BLaER1 treated with 17β-estradiol and CSF1 and Interleukin-3, amounts not matched to agents 10 nM and 100 nM (cell line): ENCODE measurements at regions not wholly inside any gene's neighbourhood (a gene's known extent, or its start where the extent isn't known, plus 50 kb on each side); places are given as distances from the start of the nearest gene placed in this dataset.

Source experiments
- H3K27ac ChIP-seq, 11 experiments: shearing (Covaris generic); formaldehyde crosslinking; 2 replicates each; pipeline ENCODE4 v1.8.1; 2022
- H3K27me3 ChIP-seq, 11 experiments: shearing (Covaris generic); formaldehyde crosslinking; 2 replicates each; pipeline ENCODE4 v1.8.1; 2022
- H3K36me3 ChIP-seq, 11 experiments: shearing (Covaris generic); formaldehyde crosslinking; 2 replicates each; pipeline ENCODE4 v1.8.1; 2022
- H3K4me1 ChIP-seq, 10 experiments: shearing (Covaris generic); formaldehyde crosslinking; 2 replicates each; pipeline ENCODE4 v1.8.1; 2022
- H3K4me2 ChIP-seq, 11 experiments: shearing (Covaris generic); formaldehyde crosslinking; 2 replicates each; pipeline ENCODE4 v1.8.1; 2022
- H3K4me3 ChIP-seq, 10 experiments: shearing (Covaris generic); formaldehyde crosslinking; 2 replicates each; pipeline ENCODE4 v1.8.1; 2022
- H3K9ac ChIP-seq, 11 experiments: shearing (Covaris generic); formaldehyde crosslinking; 2 replicates each; pipeline ENCODE4 v1.8.1; 2022
- H3K9me3 ChIP-seq, 11 experiments: shearing (Covaris generic); formaldehyde crosslinking; replicated peaks in 1 of 11; 2 replicates each; pipeline ENCODE4 v1.8.1; 2022
- H4K20me1 ChIP-seq, 11 experiments: shearing (Covaris generic); formaldehyde crosslinking; 2 replicates each; pipeline ENCODE4 v1.8.1; 2022
- Cebpa-rat ChIP-seq, 11 experiments: shearing (Covaris generic); IDR thresholded peaks; 2 replicates each; pipeline ENCODE4 v1.8.1; 2022

DNA sequence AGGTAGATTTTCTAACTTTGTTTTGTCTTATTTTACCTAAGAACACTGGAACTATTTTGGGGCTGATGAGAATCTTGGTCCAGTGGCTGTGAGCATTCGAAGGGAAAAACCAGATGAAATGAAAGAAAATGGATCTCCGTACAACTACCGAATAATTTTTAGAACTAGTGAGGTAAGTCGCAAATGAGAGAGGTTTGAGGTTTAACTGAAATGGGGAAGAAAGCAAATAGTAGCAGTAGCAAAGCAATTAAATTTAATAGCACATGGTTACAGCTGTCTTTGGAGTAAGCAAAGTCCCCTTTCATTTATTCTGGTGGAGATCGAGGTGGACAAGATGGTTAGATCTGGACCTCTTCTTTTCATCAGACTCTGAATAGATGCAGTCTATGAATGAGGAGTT is 313.5 kb upstream of the RGS6 start:
- no peaks in the 10 kb centered on the region for H3K4me1 ChIP-seq
- no peaks in the 10 kb centered on the region for H3K27me3 ChIP-seq
- H3K9me3 ChIP-seq = no peaks in the 10 kb centered on the region
- no peak for TF ChIP-seq Cebpa-rat (IDR thresholded peaks at IDR 0.05)
- no peak overlapping the region for H3K9ac ChIP-seq
- no peak overlapping the region for H3K4me2 ChIP-seq
- peaks cover 0 to 96% (median 0%) of the 10 kb centered on the region in 11 experiments; a peak in 8 of 22 replicates for H4K20me1 ChIP-seq
- no peak overlapping the region for H3K27ac ChIP-seq
- no peak overlapping the region for H3K4me3 ChIP-seq
- H3K36me3 ChIP-seq = peaks cover 0 to 70% (median 22%) of the 10 kb centered on the region in 11 experiments; a peak in 18 of 22 replicates

DNA sequence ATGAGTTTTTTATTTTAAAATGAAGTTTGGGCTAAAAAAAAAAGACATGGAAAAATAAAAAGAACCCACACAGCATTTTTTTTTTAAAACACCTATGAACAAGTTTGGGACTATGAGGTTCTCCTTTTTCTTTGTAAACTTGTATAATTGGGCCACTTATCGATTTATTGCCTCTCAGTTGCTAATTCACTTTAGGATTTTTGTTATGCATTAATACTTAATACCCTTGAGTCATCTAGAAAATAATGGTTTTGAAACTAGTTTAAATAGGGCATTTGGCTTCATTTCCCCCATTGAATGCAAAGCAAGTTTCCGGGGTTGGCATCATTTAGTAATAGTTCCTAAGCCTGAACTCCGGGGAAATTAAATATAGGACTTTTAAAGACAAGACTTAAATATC is 312.8 kb upstream of the RGS6 start:
- Histone ChIP-seq H4K20me1 (peaks cover 0 to 94% (median 0%) of the 10 kb centered on the region in 11 experiments; a peak in 8 of 22 replicates), H3K9me3 (no peaks in the 10 kb centered on the region), H3K9ac (no peak overlapping the region), H3K4me2 (no peak overlapping the region), H3K36me3 (peaks cover 0 to 78% (median 30%) of the 10 kb centered on the region in 11 experiments; a peak in 19 of 22 replicates), H3K27ac (no peak overlapping the region), H3K4me1 (no peaks in the 10 kb centered on the region), H3K4me3 (no peak overlapping the region), H3K27me3 (no peaks in the 10 kb centered on the region)
- TF ChIP-seq Cebpa-rat (IDR thresholded peaks at IDR 0.05) = no peak

DNA sequence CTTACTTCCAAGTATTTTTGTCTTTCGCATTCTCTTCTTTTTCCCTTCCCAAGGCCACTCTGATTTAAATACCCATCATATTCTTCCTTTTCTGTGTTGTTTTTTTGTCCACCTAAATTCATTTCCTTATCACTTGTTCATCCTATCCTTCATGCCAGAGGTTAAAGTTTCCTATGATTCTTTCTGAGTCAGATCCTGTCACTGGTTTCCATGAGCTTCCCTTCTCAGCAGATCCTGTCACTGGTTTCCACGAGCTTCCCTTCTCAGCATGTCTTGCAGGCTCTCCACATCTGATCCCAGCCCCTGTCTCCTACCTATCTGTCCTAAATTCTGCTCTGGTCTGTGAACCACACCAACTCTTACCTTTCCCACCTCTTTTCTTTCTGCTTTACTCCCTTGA is 311.8 kb upstream of the RGS6 start:
- Histone ChIP-seq H3K4me1 (no peaks in the 10 kb centered on the region; a peak in 1 of 20 replicates), H3K4me2 (no peak overlapping the region), H3K9me3 (no peaks in the 10 kb centered on the region), H3K9ac (no peak overlapping the region), H4K20me1 (peaks cover 0 to 90% (median 0%) of the 10 kb centered on the region in 11 experiments; a peak in 8 of 22 replicates), H3K4me3 (no peak overlapping the region), H3K27ac (no peak overlapping the region), H3K27me3 (no peaks in the 10 kb centered on the region), H3K36me3 (peaks cover 0 to 83% (median 33%) of the 10 kb centered on the region in 11 experiments; a peak in 19 of 22 replicates)
- no peak for TF ChIP-seq Cebpa-rat (IDR thresholded peaks at IDR 0.05)

DNA sequence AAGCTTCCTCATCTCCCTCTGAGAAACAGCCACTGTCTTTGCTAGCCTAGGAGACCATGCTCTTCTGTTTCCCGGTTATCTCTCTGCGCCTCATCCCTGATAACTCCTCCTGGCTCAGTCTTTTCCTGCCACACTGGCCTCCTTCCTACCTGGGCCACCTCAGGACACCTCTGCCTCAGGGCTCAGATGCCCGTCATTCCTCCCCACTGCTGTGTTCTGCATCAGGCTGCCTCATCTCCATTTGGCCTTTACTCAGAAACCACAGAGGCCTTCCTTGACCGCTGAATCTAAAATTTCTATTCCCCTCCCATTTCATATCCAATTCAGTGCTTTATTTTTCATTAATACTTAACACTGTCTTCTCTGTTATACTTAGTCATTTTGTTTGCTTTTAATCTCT is 311.0 kb upstream of the RGS6 start:
- H3K36me3 ChIP-seq = peaks cover 0 to 91% (median 39%) of the 10 kb centered on the region in 11 experiments; a peak in 19 of 22 replicates
- H3K4me3 ChIP-seq = no peak overlapping the region
- H4K20me1 ChIP-seq = peaks cover 0 to 90% (median 0%) of the 10 kb centered on the region in 11 experiments; a peak in 6 of 22 replicates
- H3K27me3 ChIP-seq = no peaks in the 10 kb centered on the region
- H3K9ac ChIP-seq = no peak overlapping the region
- no peak overlapping the region for H3K4me2 ChIP-seq
- no peak for TF ChIP-seq Cebpa-rat (IDR thresholded peaks at IDR 0.05)
- H3K4me1 ChIP-seq = peaks cover 0 to 4% (median 0%) of the 10 kb centered on the region in 10 experiments; a peak in 4 of 20 replicates
- no peaks in the 10 kb centered on the region for H3K9me3 ChIP-seq
- no peak overlapping the region for H3K27ac ChIP-seq

DNA sequence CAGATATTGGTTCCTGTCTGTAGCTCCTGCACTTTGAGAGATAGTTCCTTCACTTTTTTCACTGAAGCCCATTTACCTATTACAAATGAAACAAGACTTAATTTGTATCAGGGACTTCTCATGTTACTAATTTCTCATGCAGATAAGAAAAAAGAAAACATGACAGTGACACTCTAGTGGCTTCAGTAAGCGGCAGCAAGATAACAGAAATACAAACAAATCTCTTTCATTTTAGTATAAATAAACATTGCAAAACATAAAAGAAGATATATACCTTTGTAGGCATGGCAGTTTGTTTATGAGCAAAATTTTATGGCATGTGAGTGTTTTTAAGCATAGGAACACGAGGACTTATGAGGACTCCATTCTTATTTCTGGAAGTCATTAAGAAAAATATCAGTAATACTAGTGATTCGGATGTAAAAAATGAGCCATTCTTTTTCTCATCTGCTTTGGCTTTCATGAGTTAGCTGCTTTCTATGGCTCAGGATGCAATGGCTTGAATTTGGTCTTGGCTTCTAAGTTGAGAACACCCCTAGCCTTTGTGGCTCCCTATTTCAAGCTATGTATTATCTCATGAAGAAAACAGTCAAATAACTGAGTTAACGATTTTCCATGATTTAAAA is 310.1 kb upstream of the RGS6 start:
- TF ChIP-seq Cebpa-rat (IDR thresholded peaks at IDR 0.05) = no peak
- no peak overlapping the region for H3K4me3 ChIP-seq
- no peak overlapping the region for H3K9ac ChIP-seq
- H3K4me1 ChIP-seq = peaks cover 0 to 8% (median 0%) of the 10 kb centered on the region in 10 experiments; a peak in 4 of 20 replicates
- peaks cover 0 to 88% (median 0%) of the 10 kb centered on the region in 11 experiments; a peak in 5 of 22 replicates for H4K20me1 ChIP-seq
- peaks cover 0 to 92% (median 39%) of the 10 kb centered on the region in 11 experiments; a peak in 19 of 22 replicates for H3K36me3 ChIP-seq
- H3K27me3 ChIP-seq = no peaks in the 10 kb centered on the region
- no peak overlapping the region for H3K27ac ChIP-seq
- no peaks in the 10 kb centered on the region for H3K9me3 ChIP-seq
- no peak overlapping the region for H3K4me2 ChIP-seq

DNA sequence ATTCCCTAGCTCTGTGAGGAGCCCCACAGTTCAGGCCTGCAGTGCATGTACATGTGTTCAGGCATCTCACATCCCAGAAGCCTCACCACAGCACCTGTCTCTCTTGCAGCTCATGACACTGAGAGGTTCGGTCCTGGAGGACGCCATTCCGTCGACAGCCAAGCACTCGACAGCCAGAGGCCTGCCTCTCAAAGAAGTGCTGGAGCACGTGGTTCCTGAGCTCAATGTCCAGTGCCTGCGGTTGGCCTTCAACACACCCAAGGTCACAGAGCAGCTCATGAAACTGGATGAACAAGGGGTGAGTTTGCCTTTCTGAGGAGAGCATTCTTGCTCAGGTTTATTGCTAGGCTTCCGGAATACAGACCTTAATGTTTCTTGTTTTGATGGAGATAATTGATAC is 308.3 kb upstream of the RGS6 start:
- no peak for TF ChIP-seq Cebpa-rat (IDR thresholded peaks at IDR 0.05)
- Histone ChIP-seq H3K36me3 (peaks cover under 1 to 97% (median 36%) of the 10 kb centered on the region in 11 experiments; a peak in 19 of 22 replicates), H3K9ac (no peak overlapping the region), H3K27me3 (no peaks in the 10 kb centered on the region), H3K4me3 (no peak overlapping the region), H4K20me1 (peaks cover 0 to 88% (median 0%) of the 10 kb centered on the region in 11 experiments; a peak in 3 of 22 replicates), H3K9me3 (no peaks in the 10 kb centered on the region), H3K4me2 (no peak overlapping the region), H3K27ac (no peak overlapping the region), H3K4me1 (peaks cover 0 to 8% (median 0%) of the 10 kb centered on the region in 10 experiments; a peak in 4 of 20 replicates)

DNA sequence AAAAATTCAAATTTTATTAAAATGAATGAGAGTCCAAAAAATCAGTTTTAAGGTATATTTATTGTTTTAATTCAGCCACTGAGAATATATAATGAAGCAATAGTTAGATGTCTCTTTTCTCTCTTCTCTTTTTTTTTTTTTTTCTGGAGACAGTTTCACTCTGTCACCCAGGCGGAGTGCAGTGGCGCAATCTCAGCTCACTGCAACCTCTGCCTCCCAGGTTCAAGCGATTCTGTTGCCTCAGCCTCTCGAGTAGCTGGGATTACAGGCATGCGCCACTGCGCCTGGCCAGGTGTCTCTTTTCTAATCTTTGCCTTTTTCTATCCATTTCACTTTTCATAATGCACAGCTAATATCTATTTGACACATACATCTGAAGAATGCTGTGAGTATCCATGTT is 307.1 kb upstream of the RGS6 start:
- TF ChIP-seq Cebpa-rat (IDR thresholded peaks at IDR 0.05) = 0 out of 22 replicates have a peak, but pooled peaks of 2 of the 11 experiments have one; percentile 10 to 19
- H3K9me3 ChIP-seq = peaks cover 0 to 2% (median 0%) of the 10 kb centered on the region in 11 experiments; a peak in 1 of 22 replicates
- no peak overlapping the region for H3K27ac ChIP-seq
- no peak overlapping the region for H3K4me3 ChIP-seq
- peaks cover 0 to 87% (median 0%) of the 10 kb centered on the region in 11 experiments; a peak in 3 of 22 replicates for H4K20me1 ChIP-seq
- no peak overlapping the region for H3K4me2 ChIP-seq
- no peaks in the 10 kb centered on the region for H3K27me3 ChIP-seq
- H3K36me3 ChIP-seq = peaks cover 3 to 97% (median 24%) of the 10 kb centered on the region in 11 experiments; a peak in 18 of 22 replicates
- H3K9ac ChIP-seq = no peak overlapping the region
- peaks cover 0 to 8% (median 0%) of the 10 kb centered on the region in 10 experiments; a peak in 4 of 20 replicates for H3K4me1 ChIP-seq

DNA sequence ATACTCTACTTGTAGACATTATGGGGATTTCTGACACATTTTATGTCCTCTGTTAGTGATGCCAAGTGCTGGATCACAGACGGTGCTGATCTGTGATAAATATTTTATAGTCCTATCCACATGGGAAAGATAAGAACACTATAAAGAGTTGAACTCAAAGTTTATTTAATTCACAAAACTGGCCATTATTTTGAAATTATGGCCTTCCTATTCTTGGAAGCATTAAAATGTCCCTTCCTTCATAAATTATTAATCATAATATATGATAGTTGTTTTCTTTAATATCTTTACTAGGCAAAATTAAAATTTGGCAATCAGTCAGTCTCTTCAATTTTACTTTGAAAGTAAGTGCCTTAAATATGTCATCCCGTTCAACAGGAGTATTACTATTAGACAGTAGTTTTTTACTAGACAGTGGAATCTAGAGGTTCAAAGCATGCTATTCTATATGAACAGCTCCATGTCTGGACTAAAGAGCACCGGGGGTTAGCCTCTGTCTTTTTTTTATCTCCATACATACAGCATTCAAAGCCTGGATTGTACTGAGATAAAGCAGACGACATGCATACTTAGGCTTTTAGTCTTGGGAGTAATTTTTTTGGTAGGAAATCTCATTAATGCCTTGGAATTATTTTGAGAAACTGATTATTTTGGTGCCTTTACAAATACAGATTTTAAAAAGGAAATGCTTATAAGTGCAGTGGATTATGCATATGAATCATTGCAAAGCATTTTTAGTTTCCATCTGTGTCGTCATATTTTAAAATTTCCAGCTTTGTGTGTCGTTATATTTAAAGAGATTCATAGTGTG is 306.1 kb upstream of the RGS6 start:
- Histone ChIP-seq H3K9me3 (peaks cover 0 to 9% (median 2%) of the 10 kb centered on the region in 11 experiments; a peak in 8 of 22 replicates), H3K4me3 (no peak overlapping the region), H3K27ac (no peak overlapping the region), H3K27me3 (no peaks in the 10 kb centered on the region), H3K36me3 (peaks cover 3 to 97% (median 23%) of the 10 kb centered on the region in 11 experiments; a peak in 16 of 22 replicates), H3K9ac (no peak overlapping the region), H3K4me1 (peaks cover 0 to 8% (median 0%) of the 10 kb centered on the region in 10 experiments; a peak in 4 of 20 replicates), H4K20me1 (peaks cover 0 to 82% (median 0%) of the 10 kb centered on the region in 11 experiments; a peak in 3 of 22 replicates), H3K4me2 (no peak overlapping the region)
- no peak for TF ChIP-seq Cebpa-rat (IDR thresholded peaks at IDR 0.05)

DNA sequence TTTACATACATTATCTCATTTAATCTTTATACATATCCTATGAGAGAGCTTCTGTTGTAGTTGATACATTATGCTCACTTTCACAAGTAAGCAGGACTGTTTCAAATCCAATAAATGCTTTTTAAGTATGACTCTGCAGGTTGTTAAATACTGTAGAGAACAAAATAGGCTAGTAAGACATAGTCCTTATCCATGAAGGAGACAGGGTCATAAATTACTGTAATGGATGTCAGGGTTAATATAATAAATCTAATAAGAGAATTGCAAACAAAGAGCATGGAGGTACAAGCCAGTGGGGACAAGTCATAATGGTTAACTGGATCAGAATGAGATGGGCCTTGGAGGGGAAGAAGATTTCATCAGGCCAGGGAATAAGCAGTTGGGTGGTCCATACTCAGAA is 303.8 kb upstream of the RGS6 start:
- H3K9ac ChIP-seq = no peak overlapping the region
- peaks cover 0 to 63% (median 0%) of the 10 kb centered on the region in 11 experiments; a peak in 2 of 22 replicates for H4K20me1 ChIP-seq
- no peak overlapping the region for H3K27ac ChIP-seq
- H3K4me2 ChIP-seq = no peak overlapping the region
- peaks cover 0 to 22% (median 4%) of the 10 kb centered on the region in 11 experiments; a peak in 11 of 22 replicates for H3K9me3 ChIP-seq
- H3K4me3 ChIP-seq = no peak overlapping the region
- no peaks in the 10 kb centered on the region for H3K27me3 ChIP-seq
- peaks cover 0 to 8% (median 0%) of the 10 kb centered on the region in 10 experiments; a peak in 4 of 20 replicates for H3K4me1 ChIP-seq
- peaks cover 8 to 95% (median 29%) of the 10 kb centered on the region in 11 experiments; a peak in 16 of 22 replicates for H3K36me3 ChIP-seq
- no peak for TF ChIP-seq Cebpa-rat (IDR thresholded peaks at IDR 0.05)
